Stomach (tissue), 4 donors: ENCODE measurements at regions not wholly inside any gene's neighbourhood (a gene's known extent, or its start where the extent isn't known, plus 50 kb on each side); places are given as distances from the start of the nearest gene placed in this dataset.

Source experiments
- CTCF ChIP-seq, 7 experiments: fragments of 450-650 bp in 4 of 7; fragments of 200-600 bp in 3 of 7; sonication (generic) in 3 of 7; IDR thresholded peaks; one replicate each; pipeline ENCODE4 v1.5.1; 2016 to 2019; ENCODE audit warnings: antibody characterized with exemption in 7 of 7, control low read depth in 2 of 7, mild to moderate bottlenecking in 1 of 7
- EP300 ChIP-seq: sonication (generic); formaldehyde crosslinking; IDR thresholded peaks from one replicate; pipeline ENCODE4 v1.6.1; 2017; ENCODE audit warnings: antibody characterized with exemption
- POLR2A ChIP-seq, 4 donors: fragments of 450-650 bp; IDR thresholded peaks; one replicate each; pipeline ENCODE4 v1.6.1; 2016; ENCODE audit warnings: antibody characterized with exemption in 4 of 4, control low read depth in 2 of 4, mild to moderate bottlenecking in 1 of 4, moderate library complexity in 1 of 4
- POLR2AphosphoS5 ChIP-seq, 3 donors: sonication (generic); formaldehyde crosslinking; IDR thresholded peaks; one replicate each; pipeline ENCODE4 v1.6.1; 2016; ENCODE audit warnings: antibody characterized with exemption in 3 of 3

- no peak for TF ChIP-seq POLR2A (IDR thresholded peaks at IDR 0.05)
- no peak for TF ChIP-seq POLR2AphosphoS5 (IDR thresholded peaks at IDR 0.05)
- TF ChIP-seq CTCF (IDR thresholded peaks at IDR 0.05): no peak
- TF ChIP-seq EP300: no peak
Observed at GRCh38 chr13:29920025-29920643, 69.7 kb upstream of the UBL3 start.
